ENCODE measurements at regions not wholly inside any gene's neighbourhood (a gene's known extent, or its start where the extent isn't known, plus 50 kb on each side); places are given as distances from the start of the nearest gene placed in this dataset.
"Not testable (repeated sequence)": the region's sequence is repeated elsewhere in the genome, so short reads cannot be mapped to it uniquely, and the experiment has no call there.

DNA sequence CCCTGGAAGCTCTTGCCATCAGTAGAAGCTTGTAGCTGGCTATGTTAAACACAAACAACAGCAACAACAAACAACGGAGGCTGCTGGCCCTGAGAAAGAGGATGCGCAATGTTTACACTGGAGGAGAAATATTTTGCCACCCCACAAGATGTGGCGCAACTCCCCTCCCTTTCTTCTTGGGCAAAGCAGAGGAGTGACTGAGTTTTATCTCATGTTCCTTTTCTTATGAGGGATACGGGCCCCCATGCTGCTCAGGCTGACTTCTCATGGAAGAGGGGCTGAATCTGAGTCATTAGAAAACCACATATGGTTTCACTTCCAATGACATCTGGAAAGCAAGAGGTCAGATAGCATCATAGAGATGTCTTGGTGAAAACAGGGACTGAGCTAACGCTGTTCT is 75.9 kb upstream of the HDDC2 start:
- Histone ChIP-seq H3K9me3 (ENCODE audit: low read length) (no peaks in the 10 kb centered on the region), H3K79me2 (ENCODE audit: insufficient read depth, low read length) (no peaks in the 10 kb centered on the region), H3K36me3 (ENCODE audit: insufficient read depth, low read length) (no peaks in the 10 kb centered on the region), H3K4me3 (ENCODE audit: low read depth, low read length, poor library complexity, severe bottlenecking) (no peak overlapping the region), H3K27ac (ENCODE audit: low read depth, low read length, poor library complexity, severe bottlenecking) (no peak overlapping the region), H3K4me1 (ENCODE audit: insufficient read depth, low read length, severe bottlenecking) (no peaks in the 10 kb centered on the region), H3F3A (ENCODE audit: insufficient read depth, low read length) (no peaks in the 10 kb centered on the region), H3K4me2 (ENCODE audit: low read length) (no peak overlapping the region), H3K9me2 (ENCODE audit: low read depth, low read length) (no peaks in the 10 kb centered on the region), H3K27me3 (ENCODE audit: insufficient read depth, low read length) (no peaks in the 10 kb centered on the region), H2AFZ (ENCODE audit: low read length) (no peak overlapping the region), H3K9ac (ENCODE audit: low read length) (no peak overlapping the region), H4K20me1 (ENCODE audit: insufficient read depth, low read length) (no peaks in the 10 kb centered on the region)
- TF ChIP-seq, protein P1, sequence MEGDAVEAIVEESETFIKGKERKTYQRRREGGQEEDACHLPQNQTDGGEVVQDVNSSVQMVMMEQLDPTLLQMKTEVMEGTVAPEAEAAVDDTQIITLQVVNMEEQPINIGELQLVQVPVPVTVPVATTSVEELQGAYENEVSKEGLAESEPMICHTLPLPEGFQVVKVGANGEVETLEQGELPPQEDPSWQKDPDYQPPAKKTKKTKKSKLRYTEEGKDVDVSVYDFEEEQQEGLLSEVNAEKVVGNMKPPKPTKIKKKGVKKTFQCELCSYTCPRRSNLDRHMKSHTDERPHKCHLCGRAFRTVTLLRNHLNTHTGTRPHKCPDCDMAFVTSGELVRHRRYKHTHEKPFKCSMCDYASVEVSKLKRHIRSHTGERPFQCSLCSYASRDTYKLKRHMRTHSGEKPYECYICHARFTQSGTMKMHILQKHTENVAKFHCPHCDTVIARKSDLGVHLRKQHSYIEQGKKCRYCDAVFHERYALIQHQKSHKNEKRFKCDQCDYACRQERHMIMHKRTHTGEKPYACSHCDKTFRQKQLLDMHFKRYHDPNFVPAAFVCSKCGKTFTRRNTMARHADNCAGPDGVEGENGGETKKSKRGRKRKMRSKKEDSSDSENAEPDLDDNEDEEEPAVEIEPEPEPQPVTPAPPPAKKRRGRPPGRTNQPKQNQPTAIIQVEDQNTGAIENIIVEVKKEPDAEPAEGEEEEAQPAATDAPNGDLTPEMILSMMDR (IDR thresholded peaks at IDR 0.05; ENCODE audit: low read length) = no peak
- no peak for TF ChIP-seq EZH2 (IDR thresholded peaks at IDR 0.05; ENCODE audit: borderline replicate concordance, low read length)

DNA sequence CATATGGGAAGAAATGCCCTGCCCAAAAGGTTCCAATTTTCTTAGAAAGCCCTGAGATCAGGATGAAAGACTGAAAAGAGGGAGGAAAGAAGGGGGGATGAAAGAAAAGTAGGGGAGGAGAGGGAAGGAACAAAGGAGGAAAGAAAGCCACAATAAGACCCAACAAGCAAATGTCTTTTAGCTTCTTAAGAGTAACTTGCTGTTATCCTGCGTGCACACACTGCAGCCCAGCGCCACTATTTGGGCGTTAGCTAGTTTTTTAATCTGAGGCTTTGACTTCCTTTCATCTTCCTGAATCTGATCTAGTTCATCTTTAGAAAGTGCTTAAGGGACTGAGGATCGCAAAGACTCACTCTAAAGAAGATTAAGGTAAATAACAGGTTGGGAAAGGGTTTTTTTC is 77.4 kb upstream of the HDDC2 start:
- Histone ChIP-seq H3K4me1 (ENCODE audit: insufficient read depth, low read length, severe bottlenecking) (no peaks in the 10 kb centered on the region), H3K9ac (ENCODE audit: low read length) (no peak overlapping the region), H2AFZ (ENCODE audit: low read length) (no peak overlapping the region), H3F3A (ENCODE audit: insufficient read depth, low read length) (no peaks in the 10 kb centered on the region), H3K79me2 (ENCODE audit: insufficient read depth, low read length) (no peaks in the 10 kb centered on the region), H3K4me3 (ENCODE audit: low read depth, low read length, poor library complexity, severe bottlenecking) (no peak overlapping the region), H3K27me3 (ENCODE audit: insufficient read depth, low read length) (no peaks in the 10 kb centered on the region), H3K36me3 (ENCODE audit: insufficient read depth, low read length) (no peaks in the 10 kb centered on the region), H3K9me2 (ENCODE audit: low read depth, low read length) (no peaks in the 10 kb centered on the region), H4K20me1 (ENCODE audit: insufficient read depth, low read length) (no peaks in the 10 kb centered on the region), H3K27ac (ENCODE audit: low read depth, low read length, poor library complexity, severe bottlenecking) (no peak overlapping the region), H3K9me3 (ENCODE audit: low read length) (no peaks in the 10 kb centered on the region), H3K4me2 (ENCODE audit: low read length) (no peak overlapping the region)
- TF ChIP-seq EZH2 (IDR thresholded peaks at IDR 0.05; ENCODE audit: borderline replicate concordance, low read length) = no peak
- TF ChIP-seq, protein P1 (IDR thresholded peaks at IDR 0.05; ENCODE audit: low read length) = no peak

DNA sequence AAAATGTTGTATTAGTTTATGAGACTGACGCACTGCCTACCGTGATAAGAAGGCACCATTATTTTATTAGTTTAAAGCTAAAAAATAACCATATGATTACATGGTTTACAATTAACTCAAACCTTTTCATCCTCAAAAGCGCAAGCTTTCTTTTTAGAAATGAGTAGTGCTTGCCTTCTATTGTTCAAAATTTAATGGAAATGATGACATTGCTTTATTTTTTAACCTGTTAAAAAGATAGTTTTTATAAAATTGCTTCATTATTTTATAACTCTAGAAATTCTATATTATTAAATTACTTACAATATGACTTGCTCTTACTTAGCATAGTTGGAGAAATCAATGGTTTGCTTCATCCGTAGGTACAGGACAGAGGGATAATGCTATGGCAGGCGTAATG is 78.7 kb upstream of the HDDC2 start:
- no peaks in the 10 kb centered on the region for H3K79me2 ChIP-seq (ENCODE audit: insufficient read depth, low read length)
- H3K27ac ChIP-seq (ENCODE audit: low read depth, low read length, poor library complexity, severe bottlenecking) = no peak overlapping the region
- H3K9me2 ChIP-seq (ENCODE audit: low read depth, low read length) = no peaks in the 10 kb centered on the region
- H3K9me3 ChIP-seq (ENCODE audit: low read length) = no peaks in the 10 kb centered on the region
- no peak overlapping the region for H3K4me2 ChIP-seq (ENCODE audit: low read length)
- H2AFZ ChIP-seq (ENCODE audit: low read length) = no peak overlapping the region
- H3K9ac ChIP-seq (ENCODE audit: low read length) = no peak overlapping the region
- H3K27me3 ChIP-seq (ENCODE audit: insufficient read depth, low read length) = no peaks in the 10 kb centered on the region
- TF ChIP-seq, protein P1 (IDR thresholded peaks at IDR 0.05; ENCODE audit: low read length) = no peak
- no peak for TF ChIP-seq EZH2 (IDR thresholded peaks at IDR 0.05; ENCODE audit: borderline replicate concordance, low read length)
- no peaks in the 10 kb centered on the region for H3F3A ChIP-seq (ENCODE audit: insufficient read depth, low read length)
- H3K36me3 ChIP-seq (ENCODE audit: insufficient read depth, low read length) = no peaks in the 10 kb centered on the region
- no peak overlapping the region for H3K4me3 ChIP-seq (ENCODE audit: low read depth, low read length, poor library complexity, severe bottlenecking)
- no peaks in the 10 kb centered on the region for H3K4me1 ChIP-seq (ENCODE audit: insufficient read depth, low read length, severe bottlenecking)
- no peaks in the 10 kb centered on the region for H4K20me1 ChIP-seq (ENCODE audit: insufficient read depth, low read length)

DNA sequence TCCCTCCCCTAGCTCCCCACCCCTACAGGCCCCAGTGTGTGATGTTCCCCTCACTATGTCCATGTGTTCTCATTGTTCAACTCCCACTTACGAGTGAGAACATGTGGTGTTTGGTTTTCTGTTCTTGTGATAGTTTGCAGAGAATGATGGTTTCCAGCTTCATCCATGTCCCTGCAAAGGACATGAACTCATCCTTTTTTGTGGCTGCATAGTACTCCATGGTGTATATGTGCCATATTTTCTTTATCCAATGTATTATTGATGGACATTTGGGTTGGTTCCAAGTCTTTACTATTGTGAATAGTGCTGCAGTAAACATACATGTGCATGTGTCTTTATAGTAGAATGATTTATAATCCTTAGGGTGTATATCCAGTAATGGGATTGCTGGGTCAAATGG is 84.6 kb upstream of the HDDC2 start:
- H3K9me2 ChIP-seq (ENCODE audit: low read depth, low read length); H3K79me2 ChIP-seq (ENCODE audit: insufficient read depth, low read length); H3F3A ChIP-seq (ENCODE audit: insufficient read depth, low read length); H4K20me1 ChIP-seq (ENCODE audit: insufficient read depth, low read length); H3K27ac ChIP-seq (ENCODE audit: low read depth, low read length, poor library complexity, severe bottlenecking); H3K9ac ChIP-seq (ENCODE audit: low read length); H3K27me3 ChIP-seq (ENCODE audit: insufficient read depth, low read length); H3K4me2 ChIP-seq (ENCODE audit: low read length); H3K36me3 ChIP-seq (ENCODE audit: insufficient read depth, low read length); H2AFZ ChIP-seq (ENCODE audit: low read length); H3K9me3 ChIP-seq (ENCODE audit: low read length); H3K4me1 ChIP-seq (ENCODE audit: insufficient read depth, low read length, severe bottlenecking); H3K4me3 ChIP-seq (ENCODE audit: low read depth, low read length, poor library complexity, severe bottlenecking): not testable (repeated sequence)

Measured in OCI-LY1 (cell line).